T-helper 2 cell treated with Interferon-gamma antibody and Interleukin-4, amounts not matched to agents 5 μg/mL and 100 μg/mL, for 36 hours (primary cell): ENCODE measurements at regions not wholly inside any gene's neighbourhood (a gene's known extent, or its start where the extent isn't known, plus 50 kb on each side); places are given as distances from the start of the nearest gene placed in this dataset.

Experiments used
- DNase-seq: peaks from one replicate; pipeline ENCODE4 v3.0.0; 2021; ENCODE audit warnings: low spot score
- H3K27ac Mint-ChIP-seq: one replicate; pipeline ENCODE4 v1.8.0; 2021; ENCODE audit warnings: mild to moderate bottlenecking, mixed read lengths
- H3K27me3 Mint-ChIP-seq: one replicate; pipeline ENCODE4 v1.8.0; 2021; ENCODE audit warnings: low read depth, mixed read lengths
- H3K36me3 Mint-ChIP-seq: one replicate; pipeline ENCODE4 v1.8.0; 2021; ENCODE audit warnings: low read depth, mixed read lengths
- H3K4me1 Mint-ChIP-seq: one replicate; pipeline ENCODE4 v1.8.0; 2021; ENCODE audit warnings: low read depth, mixed read lengths
- H3K4me3 Mint-ChIP-seq: one replicate; pipeline ENCODE4 v1.8.0; 2022; ENCODE audit warnings: mild to moderate bottlenecking, moderate library complexity, mixed read lengths
- H3K9me3 Mint-ChIP-seq: one replicate; pipeline ENCODE4 v1.8.0; 2021; ENCODE audit warnings: mixed read lengths

DNA sequence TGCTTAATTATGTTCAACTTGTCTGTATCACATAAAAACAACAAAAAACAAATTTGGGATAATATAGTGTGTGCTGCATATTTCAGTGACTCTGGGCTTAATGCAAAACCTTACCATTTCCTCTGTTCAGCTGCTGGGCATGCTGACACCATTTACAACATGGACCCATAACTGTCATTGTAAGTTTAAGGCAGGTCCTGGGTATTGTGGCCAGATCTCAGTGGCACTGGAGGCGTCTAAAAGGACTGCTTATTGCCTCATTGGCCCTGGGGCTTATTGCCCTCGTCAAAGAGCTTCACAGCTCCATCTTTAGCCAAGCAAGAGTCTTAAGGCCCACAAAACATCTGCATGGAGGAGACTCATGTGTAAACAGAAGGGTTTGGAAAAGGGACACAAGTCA lies 390.2 kb downstream of the NR2F2 start:
- Mint-ChIP-seq H3K4me3 (no peak overlapping the region), H3K27ac (no peak overlapping the region), H3K27me3 (no peaks in the 10 kb centered on the region), H3K36me3 (no peaks in the 10 kb centered on the region), H3K9me3 (no peaks in the 10 kb centered on the region), H3K4me1 (no peaks in the 10 kb centered on the region)
- DNase-seq: no peak

DNA sequence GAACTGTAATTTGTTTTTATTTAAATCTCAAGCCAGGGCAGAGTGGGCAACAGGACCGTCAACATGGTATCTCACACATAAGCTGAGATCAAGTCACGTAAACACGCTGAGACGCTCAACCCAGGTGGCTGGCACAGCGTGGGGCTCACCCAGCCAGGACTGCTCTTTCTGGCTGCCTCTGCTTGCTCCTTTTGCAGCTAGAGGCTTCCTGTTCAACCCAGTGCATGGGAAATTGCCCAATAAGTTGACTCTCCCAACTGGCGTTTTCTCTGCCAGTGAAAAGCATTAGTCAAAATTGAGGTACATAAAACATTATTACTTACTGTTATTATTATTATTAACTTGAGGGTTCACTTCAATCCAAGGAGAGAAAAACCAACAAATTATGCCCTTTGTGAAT lies 398.1 kb downstream of the NR2F2 start:
- H3K27me3 Mint-ChIP-seq: no peaks in the 10 kb centered on the region
- H3K36me3 Mint-ChIP-seq: no peaks in the 10 kb centered on the region
- no peaks in the 10 kb centered on the region for H3K9me3 Mint-ChIP-seq
- no peak for DNase-seq
- H3K4me1 Mint-ChIP-seq: no peaks in the 10 kb centered on the region
- H3K27ac Mint-ChIP-seq: no peak overlapping the region
- no peak overlapping the region for H3K4me3 Mint-ChIP-seq

DNA sequence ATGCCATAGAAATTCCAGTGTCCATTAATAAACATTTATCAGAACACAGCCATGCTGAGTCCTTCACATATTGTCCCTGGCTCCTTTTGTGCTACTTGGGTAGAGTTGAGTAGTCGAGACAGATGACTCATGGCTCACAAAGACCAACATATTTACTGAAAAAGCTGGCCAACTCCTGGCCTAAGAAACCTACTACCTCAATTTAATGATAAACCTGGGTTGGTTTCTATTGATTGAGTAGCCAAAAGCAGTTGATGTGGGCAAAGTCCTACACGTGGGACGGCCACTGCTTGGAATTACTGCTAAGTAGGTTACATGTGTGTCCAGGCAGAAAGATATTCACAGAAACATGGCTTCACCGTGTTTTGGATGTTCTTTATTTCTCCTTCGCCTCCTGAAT lies 402.2 kb downstream of the NR2F2 start:
- H3K4me1 Mint-ChIP-seq: no peaks in the 10 kb centered on the region
- no peak for DNase-seq
- H3K27ac Mint-ChIP-seq: no peak overlapping the region
- H3K4me3 Mint-ChIP-seq: no peak overlapping the region
- H3K9me3 Mint-ChIP-seq: no peaks in the 10 kb centered on the region
- no peaks in the 10 kb centered on the region for H3K27me3 Mint-ChIP-seq
- no peaks in the 10 kb centered on the region for H3K36me3 Mint-ChIP-seq

GRCh38 chr15:96733721-96734120 lies 403.2 kb downstream of the NR2F2 start:
- Mint-ChIP-seq H3K27ac (no peak overlapping the region), H3K4me3 (no peak overlapping the region), H3K27me3 (no peaks in the 10 kb centered on the region), H3K36me3 (no peaks in the 10 kb centered on the region), H3K4me1 (no peaks in the 10 kb centered on the region), H3K9me3 (peaks cover 3% of the 10 kb centered on the region)
- DNase-seq: no peak

DNA sequence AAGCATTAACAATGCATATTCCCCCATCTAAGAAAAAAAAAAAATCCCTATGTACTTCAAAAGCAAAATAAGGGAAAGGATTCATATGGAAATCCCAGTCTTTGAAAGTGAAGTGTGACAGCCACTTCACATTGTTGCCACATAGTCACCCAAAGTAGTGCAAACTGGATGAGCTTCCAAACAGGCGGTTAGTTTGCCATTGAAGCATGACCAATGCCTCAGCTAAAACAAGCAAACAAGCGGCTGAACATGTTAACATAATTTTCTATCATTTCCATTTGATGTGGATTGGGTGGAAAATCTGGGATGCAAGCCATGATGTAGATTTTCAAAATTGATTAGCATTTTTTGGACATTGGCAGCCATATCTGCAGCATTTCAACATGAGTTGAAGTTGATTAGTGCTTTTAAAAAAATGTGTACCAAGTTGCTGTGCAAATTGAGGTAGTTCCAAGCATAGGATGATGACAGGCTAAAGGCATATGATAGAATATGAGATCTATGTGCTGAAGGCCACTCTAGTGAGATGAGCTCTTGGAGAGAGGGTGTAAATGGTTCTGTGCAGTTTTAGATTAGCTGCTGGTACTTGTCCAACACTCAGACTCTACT lies 405.2 kb downstream of the NR2F2 start:
- H3K4me1 Mint-ChIP-seq: no peaks in the 10 kb centered on the region
- no peak for DNase-seq
- H3K9me3 Mint-ChIP-seq: peaks cover 3% of the 10 kb centered on the region
- no peak overlapping the region for H3K27ac Mint-ChIP-seq
- no peaks in the 10 kb centered on the region for H3K27me3 Mint-ChIP-seq
- H3K36me3 Mint-ChIP-seq: no peaks in the 10 kb centered on the region
- H3K4me3 Mint-ChIP-seq: no peak overlapping the region

GRCh38 chr15:96736384-96736783 lies 405.9 kb downstream of the NR2F2 start:
- Mint-ChIP-seq H3K36me3 (no peaks in the 10 kb centered on the region), H3K4me3 (no peak overlapping the region), H3K27me3 (no peaks in the 10 kb centered on the region)

GRCh38 chr15:96737408-96737807 lies 406.9 kb downstream of the NR2F2 start:
- no peak overlapping the region for H3K4me3 Mint-ChIP-seq
- peaks cover 3% of the 10 kb centered on the region for H3K9me3 Mint-ChIP-seq
- no peak for DNase-seq
- H3K36me3 Mint-ChIP-seq: no peaks in the 10 kb centered on the region
- no peaks in the 10 kb centered on the region for H3K27me3 Mint-ChIP-seq
- H3K4me1 Mint-ChIP-seq: no peaks in the 10 kb centered on the region
- no peak overlapping the region for H3K27ac Mint-ChIP-seq

More at GRCh38 chr15:96736384-96736783, 405.9 kb downstream of the NR2F2 start:
- Mint-ChIP-seq H3K27ac (no peak overlapping the region), H3K4me1 (no peaks in the 10 kb centered on the region), H3K9me3 (peaks cover 3% of the 10 kb centered on the region)
- no peak for DNase-seq

GRCh38 chr15:96746665-96747064 lies 416.2 kb downstream of the NR2F2 start:
- H3K4me3 Mint-ChIP-seq: no peak overlapping the region
- H3K4me1 Mint-ChIP-seq: no peaks in the 10 kb centered on the region
- H3K36me3 Mint-ChIP-seq: no peaks in the 10 kb centered on the region
- no peak overlapping the region for H3K27ac Mint-ChIP-seq
- no peaks in the 10 kb centered on the region for H3K27me3 Mint-ChIP-seq
- H3K9me3 Mint-ChIP-seq: no peaks in the 10 kb centered on the region
- no peak for DNase-seq

GRCh38 chr15:96747291-96747690 lies 416.8 kb downstream of the NR2F2 start:
- no peaks in the 10 kb centered on the region for H3K9me3 Mint-ChIP-seq
- H3K27ac Mint-ChIP-seq: no peak overlapping the region
- no peaks in the 10 kb centered on the region for H3K36me3 Mint-ChIP-seq
- H3K27me3 Mint-ChIP-seq: no peaks in the 10 kb centered on the region
- H3K4me3 Mint-ChIP-seq: no peak overlapping the region
- H3K4me1 Mint-ChIP-seq: no peaks in the 10 kb centered on the region
- DNase-seq: no peak

- no peak overlapping the region for H3K4me3 Mint-ChIP-seq
- H3K27ac Mint-ChIP-seq: no peak overlapping the region
- no peaks in the 10 kb centered on the region for H3K4me1 Mint-ChIP-seq
Measured at GRCh38 chr15:96750361-96750760, 419.9 kb downstream of the NR2F2 start.

DNA sequence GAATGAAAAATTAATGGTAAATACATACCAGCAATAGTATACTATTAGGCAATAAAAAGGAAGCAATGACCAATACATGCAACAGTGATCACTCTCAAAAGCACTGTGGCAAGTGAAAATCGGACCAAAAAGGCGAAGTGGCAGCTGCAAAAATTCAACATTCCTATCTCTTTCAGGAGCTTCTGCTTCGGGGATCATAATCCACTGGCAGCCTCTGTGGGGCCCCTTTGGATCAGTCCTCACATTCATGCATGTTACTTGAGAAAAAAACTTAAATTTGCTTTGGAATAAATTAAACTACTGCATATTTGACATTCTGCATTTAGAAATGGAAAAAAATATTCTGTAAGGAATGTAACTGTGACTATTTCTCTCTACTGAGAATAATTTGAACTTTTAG lies 425.6 kb downstream of the NR2F2 start:
- no peak overlapping the region for H3K27ac Mint-ChIP-seq
- H3K4me3 Mint-ChIP-seq: no peak overlapping the region
- no peak for DNase-seq
- H3K9me3 Mint-ChIP-seq: peaks cover 4% of the 10 kb centered on the region
- H3K27me3 Mint-ChIP-seq: no peaks in the 10 kb centered on the region
- no peaks in the 10 kb centered on the region for H3K4me1 Mint-ChIP-seq
- no peaks in the 10 kb centered on the region for H3K36me3 Mint-ChIP-seq

More at GRCh38 chr15:96750361-96750760, 419.9 kb downstream of the NR2F2 start:
- no peaks in the 10 kb centered on the region for H3K9me3 Mint-ChIP-seq
- H3K27me3 Mint-ChIP-seq: no peaks in the 10 kb centered on the region
- no peak for DNase-seq
- no peaks in the 10 kb centered on the region for H3K36me3 Mint-ChIP-seq

GRCh38 chr15:96756656-96757055 lies 426.2 kb downstream of the NR2F2 start:
- Mint-ChIP-seq H3K36me3 (no peaks in the 10 kb centered on the region), H3K9me3 (peaks cover 4% of the 10 kb centered on the region), H3K4me1 (no peaks in the 10 kb centered on the region), H3K4me3 (no peak overlapping the region), H3K27ac (no peak overlapping the region), H3K27me3 (no peaks in the 10 kb centered on the region)
- no peak for DNase-seq

DNA sequence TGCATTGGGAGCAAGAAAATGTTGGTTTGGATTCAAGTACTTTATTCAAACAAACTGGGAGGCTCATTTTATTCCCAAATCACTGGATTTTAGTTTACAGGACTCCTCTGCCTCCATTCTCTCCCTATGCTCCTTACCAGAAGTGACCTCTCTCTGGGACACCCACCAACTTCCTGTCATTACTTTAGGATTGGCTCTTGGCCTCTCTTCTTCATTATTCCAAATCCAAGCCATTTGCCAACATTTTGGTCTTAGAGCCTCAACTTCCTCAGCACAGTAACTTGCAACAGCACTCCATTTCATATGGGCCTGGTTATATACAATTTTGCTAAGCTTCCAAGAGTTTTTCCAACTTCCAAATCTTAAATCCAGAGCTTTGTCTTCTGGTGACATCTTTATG lies 432.1 kb downstream of the NR2F2 start:
- no peak overlapping the region for H3K4me3 Mint-ChIP-seq
- H3K36me3 Mint-ChIP-seq: no peaks in the 10 kb centered on the region
- H3K27me3 Mint-ChIP-seq: no peaks in the 10 kb centered on the region
- H3K4me1 Mint-ChIP-seq: no peaks in the 10 kb centered on the region
- no peak for DNase-seq
- H3K27ac Mint-ChIP-seq: no peak overlapping the region
- H3K9me3 Mint-ChIP-seq: peaks cover 1% of the 10 kb centered on the region

DNA sequence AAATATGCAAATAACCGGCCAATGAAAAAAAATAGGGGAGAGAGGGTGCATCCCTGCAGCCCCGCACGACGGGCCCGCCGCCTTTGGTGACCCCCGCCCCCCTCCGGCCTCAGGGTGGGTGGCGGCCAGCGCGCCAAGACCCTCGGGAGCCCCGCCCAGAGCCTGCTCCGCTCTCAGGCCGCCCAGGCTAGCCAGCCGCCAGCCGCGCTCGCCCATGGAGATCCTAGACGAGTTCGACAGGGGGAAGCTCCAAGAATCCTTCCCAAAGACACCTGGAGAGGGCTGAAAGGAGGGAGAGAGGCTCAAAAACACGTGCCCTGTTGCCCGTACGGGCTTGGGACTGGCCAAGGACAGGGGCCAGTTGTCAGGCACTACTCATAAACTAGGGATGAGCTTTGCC lies 434.0 kb downstream of the NR2F2 start:
- Mint-ChIP-seq H3K4me3 (no peak overlapping the region), H3K4me1 (no peaks in the 10 kb centered on the region)

DNA sequence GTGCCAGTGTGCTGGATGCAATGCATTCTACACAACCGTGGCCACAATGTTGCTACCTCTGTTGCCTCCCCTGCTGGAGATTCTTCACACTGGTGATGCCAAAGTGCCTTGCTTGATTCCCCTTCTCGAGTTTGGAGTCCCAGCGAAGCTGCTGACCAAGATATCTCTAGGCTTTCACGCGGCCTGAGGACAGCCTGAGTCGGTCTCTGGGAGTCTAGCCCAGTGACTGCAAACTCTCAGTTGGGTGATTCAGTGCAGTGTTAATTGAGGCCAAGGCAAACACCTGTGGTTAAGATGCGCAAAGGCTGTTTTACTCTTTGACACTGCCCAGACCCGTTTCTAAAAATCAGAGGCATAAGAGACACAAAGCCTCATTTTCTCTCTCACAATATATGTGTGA lies 434.4 kb downstream of the NR2F2 start:
- Mint-ChIP-seq H3K4me1 (no peaks in the 10 kb centered on the region), H3K4me3 (no peak overlapping the region), H3K36me3 (no peaks in the 10 kb centered on the region), H3K27ac (no peak overlapping the region), H3K27me3 (no peaks in the 10 kb centered on the region), H3K9me3 (no peaks in the 10 kb centered on the region)
- no peak for DNase-seq

More for the DNA sequence above, 434.0 kb downstream of the NR2F2 start:
- Mint-ChIP-seq H3K9me3 (no peaks in the 10 kb centered on the region), H3K27ac (no peak overlapping the region), H3K36me3 (no peaks in the 10 kb centered on the region), H3K27me3 (no peaks in the 10 kb centered on the region)
- no peak for DNase-seq
